CD14-positive monocyte (primary cell): ENCODE measurements at regions not wholly inside any gene's neighbourhood (a gene's known extent, or its start where the extent isn't known, plus 50 kb on each side); places are given as distances from the start of the nearest gene placed in this dataset.

Experiments
- DNase-seq, 3 donors: peaks; one replicate each; pipeline ENCODE4 v3.0.0-alpha.2; 2011 to 2022
- H2AFZ ChIP-seq: 2 replicates; pipeline ENCODE4 v1.6.0; 2012; ENCODE audit warnings: mild to moderate bottlenecking, low read depth, low read length, inconsistent platforms; ENCODE audit not compliant: insufficient read depth, poor library complexity, severe bottlenecking
- H3K27ac ChIP-seq, 2 donors: 1 replicate in 1 of 2; 2 replicates in 1 of 2; pipeline ENCODE4 v1.5.1; 2012 to 2013; ENCODE audit warnings: low read length in 2 of 2, control low read depth in 1 of 2, inconsistent platforms in 1 of 2, low read depth in 1 of 2, mild to moderate bottlenecking in 1 of 2
- H3K27me3 ChIP-seq, 2 donors: one replicate each; pipeline versions ENCODE4 v1.6.0 to v1.6.1; 2011 to 2013; ENCODE audit warnings: low read length in 2 of 2; ENCODE audit not compliant: control insufficient read depth in 2 of 2, insufficient read depth in 2 of 2
- H3K36me3 ChIP-seq, 2 donors: replicated peaks in 1 of 2; 1 replicate in 1 of 2; 2 replicates in 1 of 2; pipeline versions ENCODE4 v1.5.1 to v1.6.1; 2012 to 2013; ENCODE audit warnings: low read length in 2 of 2, control low read depth in 1 of 2, inconsistent platforms in 1 of 2, mild to moderate bottlenecking in 1 of 2; ENCODE audit not compliant: insufficient read depth in 2 of 2, control insufficient read depth in 1 of 2
- H3K4me1 ChIP-seq, 2 donors: 1 replicate in 1 of 2; 2 replicates in 1 of 2; pipeline versions ENCODE4 v1.5.1 to v1.6.1; 2012 to 2013; ENCODE audit warnings: low read length in 2 of 2, control low read depth in 1 of 2, inconsistent platforms in 1 of 2, mild to moderate bottlenecking in 1 of 2, moderate library complexity in 1 of 2; ENCODE audit not compliant: insufficient read depth in 2 of 2, control insufficient read depth in 1 of 2
- H3K4me2 ChIP-seq: replicated peaks from 2 replicates; pipeline ENCODE3; 2012; ENCODE audit warnings: low read length, moderate library complexity, mild to moderate bottlenecking; ENCODE audit not compliant: poor library complexity, severe bottlenecking; ENCODE audit errors: extremely low read depth
- H3K4me3 ChIP-seq, 3 experiments: fragments of 200-600 bp in 1 of 3; sonication (generic) in 1 of 3; replicated peaks in 1 of 3; 1 replicate in 2 of 3; 2 replicates in 1 of 3; pipeline ENCODE4 v1.5.1; 2011 to 2013; ENCODE audit warnings: low read length in 3 of 3, mild to moderate bottlenecking in 3 of 3, control low read depth in 2 of 3, low read depth in 2 of 3, inconsistent platforms in 1 of 3, moderate library complexity in 1 of 3
- H3K79me2 ChIP-seq: 2 replicates; pipeline ENCODE4 v1.6.0; 2012; ENCODE audit warnings: mild to moderate bottlenecking, control low read depth, inconsistent platforms, low read length, moderate library complexity; ENCODE audit not compliant: insufficient read depth
- H3K9ac ChIP-seq: 2 replicates; pipeline ENCODE4 v1.6.0; 2017; ENCODE audit warnings: low read length, mild to moderate bottlenecking; ENCODE audit not compliant: insufficient read depth, poor library complexity, severe bottlenecking
- H3K9me3 ChIP-seq, 2 donors: replicated peaks in 1 of 2; 1 replicate in 1 of 2; 2 replicates in 1 of 2; pipeline versions ENCODE4 v1.5.1 to v1.6.1; 2012 to 2013; ENCODE audit warnings: low read length in 2 of 2, control low read depth in 1 of 2; ENCODE audit not compliant: control insufficient read depth in 1 of 2, insufficient read depth in 1 of 2
- H4K20me1 ChIP-seq: 2 replicates; pipeline ENCODE4 v1.6.0; 2012; ENCODE audit warnings: mild to moderate bottlenecking, low read length, control low read depth, moderate library complexity; ENCODE audit not compliant: insufficient read depth
- H3K27ac Mint-ChIP-seq, 7 donors: one replicate each; pipeline ENCODE4 v1.8.0; 2020; ENCODE audit warnings: mild to moderate bottlenecking in 7 of 7, mixed read lengths in 7 of 7, moderate library complexity in 6 of 7, inconsistent platforms in 2 of 7
- H3K27me3 Mint-ChIP-seq, 3 donors: one replicate each; pipeline ENCODE4 v1.8.0; 2021 to 2022; ENCODE audit warnings: low read depth in 3 of 3, mild to moderate bottlenecking in 3 of 3, mixed read lengths in 3 of 3, moderate library complexity in 3 of 3, inconsistent platforms in 1 of 3
- H3K36me3 Mint-ChIP-seq, 2 donors: one replicate each; pipeline ENCODE4 v1.8.0; 2020; ENCODE audit warnings: mixed read lengths in 2 of 2, inconsistent platforms in 1 of 2, mild to moderate bottlenecking in 1 of 2
- H3K4me1 Mint-ChIP-seq: one replicate; pipeline ENCODE4 v1.8.0; 2020; ENCODE audit warnings: mild to moderate bottlenecking, mixed read lengths
- H3K4me3 Mint-ChIP-seq, 2 donors: one replicate each; pipeline ENCODE4 v1.8.0; 2020; ENCODE audit warnings: mild to moderate bottlenecking in 2 of 2, mixed read lengths in 2 of 2, moderate library complexity in 1 of 2
- H3K9me3 Mint-ChIP-seq, 7 donors: one replicate each; pipeline ENCODE4 v1.8.0; 2020 to 2022; ENCODE audit warnings: mixed read lengths in 7 of 7, mild to moderate bottlenecking in 6 of 7, moderate library complexity in 6 of 7, inconsistent platforms in 2 of 7
- CTCF ChIP-seq: fragments of 200-600 bp; IDR thresholded peaks from one replicate; pipeline ENCODE4 v1.8.0; 2022; ENCODE audit warnings: antibody characterized with exemption, mild to moderate bottlenecking
- WGBS: methylation state at CpG from one replicate; pipeline ENCODE4 v1.1.5; 2013; ENCODE audit warnings: missing lambda C conversion rate; ENCODE audit not compliant: insufficient coverage; 5-methylcytosine and 5-hydroxymethylcytosine counted together
- intact Hi-C, 2 donors: fragments of 100-400 bp; cut with micrococcal nuclease; formaldehyde crosslinking; loops; one replicate each; pipeline versions ENCODE4 v1.15.0 to v1.15.1; 2023

GRCh38 chr11:70857894-70858293 lies 394.5 kb downstream of the SHANK2 start:
- 90% methylated on average over 1 of the region's 3 CpGs for WGBS

GRCh38 chr11:70859180-70859579 lies 393.2 kb downstream of the SHANK2 start:
- H3K9me3 Mint-ChIP-seq: peaks cover 0 to 5% (median 0%) of the 10 kb centered on the region in 7 donors

More at GRCh38 chr11:70857894-70858293, 394.5 kb downstream of the SHANK2 start:
- H3K9me3 Mint-ChIP-seq: peaks cover 0 to 5% (median 0%) of the 10 kb centered on the region in 7 donors
- H2AFZ ChIP-seq: no peak overlapping the region
- no peaks in the 10 kb centered on the region for H3K36me3 ChIP-seq
- intact Hi-C loops: no loop called here
- no peak overlapping the region for H3K4me3 Mint-ChIP-seq
- no peak overlapping the region for H3K9ac ChIP-seq
- H3K36me3 Mint-ChIP-seq: no peaks in the 10 kb centered on the region
- no peak overlapping the region for H3K27ac ChIP-seq
- no peaks in the 10 kb centered on the region for H3K27me3 ChIP-seq
- no peak overlapping the region for H3K27ac Mint-ChIP-seq
- no peaks in the 10 kb centered on the region for H3K79me2 ChIP-seq
- DNase-seq: no peak
- H3K4me1 ChIP-seq: no peaks in the 10 kb centered on the region
- no peaks in the 10 kb centered on the region for H3K4me1 Mint-ChIP-seq
- H3K4me3 ChIP-seq: no peak overlapping the region
- no peak for TF ChIP-seq CTCF
- no peaks in the 10 kb centered on the region for H4K20me1 ChIP-seq
- H3K9me3 ChIP-seq: no peaks in the 10 kb centered on the region
- H3K27me3 Mint-ChIP-seq: peaks cover 0 to 9% (median 5%) of the 10 kb centered on the region in 3 donors
- no peak overlapping the region for H3K4me2 ChIP-seq

More at GRCh38 chr11:70859180-70859579, 393.2 kb downstream of the SHANK2 start:
- intact Hi-C loops: no loop called here
- H3K36me3 Mint-ChIP-seq: no peaks in the 10 kb centered on the region
- no peaks in the 10 kb centered on the region for H3K27me3 ChIP-seq
- H3K4me1 ChIP-seq: no peaks in the 10 kb centered on the region
- H3K27me3 Mint-ChIP-seq: peaks cover 0 to 10% (median 5%) of the 10 kb centered on the region in 3 donors
- H4K20me1 ChIP-seq: no peaks in the 10 kb centered on the region
- no peak overlapping the region for H3K4me3 Mint-ChIP-seq
- H3K4me1 Mint-ChIP-seq: no peaks in the 10 kb centered on the region
- DNase-seq: no peak
- TF ChIP-seq CTCF: no peak
- H3K27ac Mint-ChIP-seq: no peak overlapping the region
- WGBS: 100% methylated on average over 3 of the region's 4 CpGs
- no peak overlapping the region for H3K9ac ChIP-seq
- no peaks in the 10 kb centered on the region for H3K79me2 ChIP-seq
- H3K9me3 ChIP-seq: no peaks in the 10 kb centered on the region
- H3K27ac ChIP-seq: no peak overlapping the region
- H3K4me3 ChIP-seq: no peak overlapping the region
- no peak overlapping the region for H2AFZ ChIP-seq
- H3K36me3 ChIP-seq: no peaks in the 10 kb centered on the region
- no peak overlapping the region for H3K4me2 ChIP-seq
